ENCODE measurements at regions not wholly inside any gene's neighbourhood (a gene's known extent, or its start where the extent isn't known, plus 50 kb on each side); places are given as distances from the start of the nearest gene placed in this dataset.

GRCh38 chr17:14818469-14818868 is 446.7 kb downstream of the PMP22 start:
- Histone ChIP-seq H3K36me3 (no peaks in the 10 kb centered on the region), H3K9me3 (no peaks in the 10 kb centered on the region), H3K4me1 (no peaks in the 10 kb centered on the region), H3K4me3 (no peak overlapping the region), H3K27me3 (no peaks in the 10 kb centered on the region), H3K27ac (no peak overlapping the region), H3K9ac (ENCODE audit: low read depth in 2 of 2, low read length in 2 of 2) (no peak overlapping the region)
- TF ChIP-seq, protein P1, sequence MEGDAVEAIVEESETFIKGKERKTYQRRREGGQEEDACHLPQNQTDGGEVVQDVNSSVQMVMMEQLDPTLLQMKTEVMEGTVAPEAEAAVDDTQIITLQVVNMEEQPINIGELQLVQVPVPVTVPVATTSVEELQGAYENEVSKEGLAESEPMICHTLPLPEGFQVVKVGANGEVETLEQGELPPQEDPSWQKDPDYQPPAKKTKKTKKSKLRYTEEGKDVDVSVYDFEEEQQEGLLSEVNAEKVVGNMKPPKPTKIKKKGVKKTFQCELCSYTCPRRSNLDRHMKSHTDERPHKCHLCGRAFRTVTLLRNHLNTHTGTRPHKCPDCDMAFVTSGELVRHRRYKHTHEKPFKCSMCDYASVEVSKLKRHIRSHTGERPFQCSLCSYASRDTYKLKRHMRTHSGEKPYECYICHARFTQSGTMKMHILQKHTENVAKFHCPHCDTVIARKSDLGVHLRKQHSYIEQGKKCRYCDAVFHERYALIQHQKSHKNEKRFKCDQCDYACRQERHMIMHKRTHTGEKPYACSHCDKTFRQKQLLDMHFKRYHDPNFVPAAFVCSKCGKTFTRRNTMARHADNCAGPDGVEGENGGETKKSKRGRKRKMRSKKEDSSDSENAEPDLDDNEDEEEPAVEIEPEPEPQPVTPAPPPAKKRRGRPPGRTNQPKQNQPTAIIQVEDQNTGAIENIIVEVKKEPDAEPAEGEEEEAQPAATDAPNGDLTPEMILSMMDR (IDR thresholded peaks at IDR 0.05) = no peak
- DNase-seq = no peak
- intact Hi-C loops (cut with DNase I) = no loop called here

DNA sequence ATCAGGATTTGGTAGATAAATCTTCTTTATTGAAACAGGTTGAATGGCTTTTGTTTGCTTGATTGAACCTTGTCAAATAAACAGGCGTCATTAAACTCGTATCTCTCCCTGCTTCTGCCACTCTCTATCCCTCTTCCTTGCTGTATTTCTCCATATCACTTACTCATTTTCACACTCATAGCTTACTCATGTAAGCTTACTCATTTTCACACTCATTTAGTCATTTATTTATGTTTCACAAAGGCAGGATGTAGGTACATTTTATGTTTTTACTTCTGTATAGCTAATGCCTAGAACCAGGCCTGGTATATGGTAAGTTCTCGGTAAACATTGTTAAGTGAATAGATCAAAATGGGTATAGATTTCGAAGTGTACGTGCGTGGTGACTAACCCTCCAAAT is 450.0 kb downstream of the PMP22 start:
- Histone ChIP-seq H3K4me3 (no peak overlapping the region), H3K9ac (ENCODE audit: low read depth in 2 of 2, low read length in 2 of 2) (no peak overlapping the region), H3K36me3 (no peaks in the 10 kb centered on the region), H3K27me3 (no peaks in the 10 kb centered on the region), H3K9me3 (no peaks in the 10 kb centered on the region), H3K4me1 (no peaks in the 10 kb centered on the region), H3K27ac (no peak overlapping the region)
- TF ChIP-seq, protein P1 (IDR thresholded peaks at IDR 0.05) = no peak
- intact Hi-C loops (cut with DNase I) = no loop called here
- DNase-seq = no peak

DNA sequence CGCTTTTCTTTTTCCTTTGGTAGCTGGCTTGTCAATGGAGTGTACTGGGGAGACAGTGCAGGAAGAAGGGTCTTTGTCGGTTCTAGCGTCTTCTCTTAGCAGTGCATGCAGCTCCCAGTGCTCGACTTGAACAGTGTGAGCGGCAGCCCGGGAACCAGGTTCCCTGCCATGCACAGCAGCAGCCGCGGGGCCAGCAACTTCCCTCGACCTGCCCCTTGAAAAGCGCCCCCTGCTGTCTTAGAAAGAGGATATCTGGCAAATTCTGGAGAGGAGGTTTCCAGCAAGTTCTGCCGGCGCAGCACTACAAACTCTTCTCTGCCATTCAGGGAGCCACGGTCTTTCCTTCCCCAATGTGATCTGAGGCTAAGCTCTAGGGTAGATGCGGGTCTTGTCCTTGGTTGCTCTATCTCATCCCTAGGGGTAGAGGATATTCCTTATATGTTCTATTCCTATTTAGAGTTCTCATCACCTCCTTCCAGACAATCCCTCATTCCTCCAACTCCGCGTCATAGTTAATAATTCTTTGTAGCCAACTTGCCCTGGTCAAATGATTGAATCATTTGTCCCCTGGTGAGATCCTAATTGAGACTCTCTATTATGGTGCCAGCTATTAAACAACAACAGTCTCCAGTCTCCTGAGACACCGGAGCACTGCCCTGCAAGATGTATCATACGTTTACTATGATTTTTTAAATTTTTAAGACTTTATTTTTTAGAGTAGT is 451.3 kb downstream of the PMP22 start:
- Histone ChIP-seq H3K9ac (ENCODE audit: low read depth in 2 of 2, low read length in 2 of 2) (no peak overlapping the region), H3K4me1 (no peaks in the 10 kb centered on the region), H3K36me3 (no peaks in the 10 kb centered on the region), H3K27ac (no peak overlapping the region), H3K4me3 (no peak overlapping the region), H3K27me3 (no peaks in the 10 kb centered on the region), H3K9me3 (no peaks in the 10 kb centered on the region)
- DNase-seq = no peak
- intact Hi-C loops (cut with DNase I) = no loop called here
- TF ChIP-seq, protein P1 (IDR thresholded peaks at IDR 0.05) = no peak

DNA sequence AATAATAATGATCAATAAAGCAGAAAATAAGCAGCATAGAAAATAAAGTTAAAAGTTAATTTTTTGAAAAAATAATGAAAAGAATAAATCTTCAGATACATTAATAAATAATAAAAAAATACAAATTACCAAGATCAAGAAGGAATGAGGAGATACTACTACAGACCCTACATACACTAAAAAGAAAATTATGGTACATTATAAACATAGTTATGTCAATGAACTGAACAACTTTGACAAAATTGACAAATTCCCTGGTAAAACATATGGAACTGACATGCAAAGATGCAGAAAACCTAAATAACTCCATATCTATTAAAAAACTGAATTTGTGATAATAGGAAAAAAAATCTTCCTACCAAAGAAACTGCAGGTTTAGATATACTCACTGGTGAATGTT is 456.7 kb downstream of the PMP22 start:
- Histone ChIP-seq H3K9ac (ENCODE audit: low read depth in 2 of 2, low read length in 2 of 2) (no peak overlapping the region), H3K9me3 (no peaks in the 10 kb centered on the region), H3K36me3 (no peaks in the 10 kb centered on the region), H3K27ac (no peak overlapping the region), H3K27me3 (no peaks in the 10 kb centered on the region), H3K4me1 (no peaks in the 10 kb centered on the region), H3K4me3 (no peak overlapping the region)
- no peak for DNase-seq
- TF ChIP-seq, protein P1 (IDR thresholded peaks at IDR 0.05) = no peak
- intact Hi-C loops (cut with DNase I) = no loop called here

DNA sequence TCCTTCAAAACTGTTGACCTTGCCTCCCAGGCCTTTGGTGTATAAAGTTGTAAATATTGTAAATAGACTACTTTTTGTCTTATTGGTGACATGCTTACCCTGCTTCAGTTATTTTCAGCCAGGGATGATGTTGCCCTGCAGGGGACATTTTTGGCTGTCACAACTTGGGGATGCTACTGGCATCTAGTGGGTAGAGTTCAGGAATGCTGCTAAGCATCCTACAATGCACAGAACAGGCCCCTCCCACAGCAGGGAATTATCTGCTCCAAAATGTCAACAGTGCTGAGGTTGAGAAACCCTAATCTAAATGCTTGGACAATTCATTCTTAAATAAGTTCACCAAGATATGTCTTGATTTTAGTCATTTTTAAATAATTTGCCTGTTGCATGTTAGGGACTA is 459.8 kb downstream of the PMP22 start:
- Histone ChIP-seq H3K9ac (ENCODE audit: low read depth in 2 of 2, low read length in 2 of 2) (no peak overlapping the region), H3K4me1 (no peaks in the 10 kb centered on the region), H3K36me3 (no peaks in the 10 kb centered on the region), H3K27me3 (no peaks in the 10 kb centered on the region), H3K27ac (no peak overlapping the region), H3K4me3 (no peak overlapping the region), H3K9me3 (no peaks in the 10 kb centered on the region)
- TF ChIP-seq, protein P1 (IDR thresholded peaks at IDR 0.05) = no peak
- no peak for DNase-seq
- intact Hi-C loops (cut with DNase I) = no loop called here

Data from colonic mucosa (tissue), 4 donors.